ENCODE measurements at regions not wholly inside any gene's neighbourhood (a gene's known extent, or its start where the extent isn't known, plus 50 kb on each side); places are given as distances from the start of the nearest gene placed in this dataset.

DNA sequence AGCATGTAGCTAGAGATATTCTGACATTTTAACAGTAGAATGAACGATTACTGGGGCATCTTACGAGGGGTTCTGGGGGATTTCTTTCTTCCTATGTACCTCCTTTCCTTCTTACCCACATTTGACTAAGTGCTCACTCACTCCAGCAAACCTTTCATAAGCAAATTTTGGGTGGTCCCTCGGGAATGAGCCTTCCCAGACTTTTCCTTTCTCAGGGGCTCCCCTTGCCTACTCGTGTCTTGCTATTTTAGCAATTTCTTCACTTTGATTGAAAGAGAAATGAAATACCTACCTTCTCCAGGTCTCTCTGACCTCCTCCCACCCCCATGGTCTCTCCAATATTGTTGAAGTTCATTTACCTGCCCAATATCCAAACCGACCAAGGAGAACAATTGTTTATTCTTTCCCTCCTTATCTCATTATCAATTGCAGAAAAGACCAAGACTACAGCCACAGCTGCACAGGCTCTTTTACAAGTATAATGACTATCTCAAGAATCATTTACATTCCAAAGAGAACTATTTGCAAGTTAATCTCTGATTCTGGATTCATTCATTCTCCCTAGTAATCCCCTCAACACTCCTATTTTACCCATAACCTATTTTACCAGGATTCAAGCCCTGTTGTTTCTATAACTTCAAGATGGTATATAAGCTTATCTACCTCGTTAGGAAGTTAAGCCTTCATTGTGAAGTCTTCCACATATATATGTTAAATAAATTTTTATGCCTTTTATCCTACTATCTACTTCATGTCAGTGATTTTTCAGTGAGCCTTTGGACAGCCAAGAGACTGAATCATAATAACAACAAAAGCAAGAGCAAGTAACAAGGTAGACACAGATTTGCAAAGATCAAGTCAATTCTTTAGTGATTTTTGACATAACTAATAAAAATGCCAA, 480.6 kb downstream of the IPMK start:
- TF ChIP-seq EZH2 (IDR thresholded peaks at IDR 0.05; ENCODE audit: borderline replicate concordance) (no peak), EZH2phosphoT487 (IDR thresholded peaks at IDR 0.05; ENCODE audit: low read depth, severe bottlenecking, unreplicated experiment) (no peak)
- TF ChIP-seq, protein P1, sequence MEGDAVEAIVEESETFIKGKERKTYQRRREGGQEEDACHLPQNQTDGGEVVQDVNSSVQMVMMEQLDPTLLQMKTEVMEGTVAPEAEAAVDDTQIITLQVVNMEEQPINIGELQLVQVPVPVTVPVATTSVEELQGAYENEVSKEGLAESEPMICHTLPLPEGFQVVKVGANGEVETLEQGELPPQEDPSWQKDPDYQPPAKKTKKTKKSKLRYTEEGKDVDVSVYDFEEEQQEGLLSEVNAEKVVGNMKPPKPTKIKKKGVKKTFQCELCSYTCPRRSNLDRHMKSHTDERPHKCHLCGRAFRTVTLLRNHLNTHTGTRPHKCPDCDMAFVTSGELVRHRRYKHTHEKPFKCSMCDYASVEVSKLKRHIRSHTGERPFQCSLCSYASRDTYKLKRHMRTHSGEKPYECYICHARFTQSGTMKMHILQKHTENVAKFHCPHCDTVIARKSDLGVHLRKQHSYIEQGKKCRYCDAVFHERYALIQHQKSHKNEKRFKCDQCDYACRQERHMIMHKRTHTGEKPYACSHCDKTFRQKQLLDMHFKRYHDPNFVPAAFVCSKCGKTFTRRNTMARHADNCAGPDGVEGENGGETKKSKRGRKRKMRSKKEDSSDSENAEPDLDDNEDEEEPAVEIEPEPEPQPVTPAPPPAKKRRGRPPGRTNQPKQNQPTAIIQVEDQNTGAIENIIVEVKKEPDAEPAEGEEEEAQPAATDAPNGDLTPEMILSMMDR (IDR thresholded peaks at IDR 0.05; ENCODE audit: poor library complexity): no peak

All from hepatocyte (in vitro differentiated cells).